LHCN-M2 (cell line): ENCODE measurements at regions not wholly inside any gene's neighbourhood (a gene's known extent, or its start where the extent isn't known, plus 50 kb on each side); places are given as distances from the start of the nearest gene placed in this dataset.
"Not testable (repeated sequence)": the region's sequence is repeated elsewhere in the genome, so short reads cannot be mapped to it uniquely, and the experiment has no call there.

ENCODE experiments used
- DNase-seq: peaks from one replicate; pipeline ENCODE4 v3.0.0-alpha.2; 2012; ENCODE audit warnings: low read depth

GRCh38 chr5:57642066-57642465 is 159.5 kb upstream of the ACTBL2 start:
- DNase-seq, result no peak

GRCh38 chr5:57635146-57635777 is 152.7 kb upstream of the ACTBL2 start:
- DNase-seq, result peak; percentile 3

- no peak for DNase-seq
Measured at GRCh38 chr5:57632937-57633336, 150.3 kb upstream of the ACTBL2 start.

GRCh38 chr5:57631139-57631538 is 148.5 kb upstream of the ACTBL2 start:
- not testable (repeated sequence) for DNase-seq

- no peak for DNase-seq
Measured at GRCh38 chr5:57627661-57628060, 145.1 kb upstream of the ACTBL2 start.

GRCh38 chr5:57626703-57627102 is 144.1 kb upstream of the ACTBL2 start:
- DNase-seq, result peak; percentile 54

- DNase-seq, result no peak
Measured at GRCh38 chr5:57621624-57622023, 139.0 kb upstream of the ACTBL2 start.

GRCh38 chr5:57618767-57619381 is 136.3 kb upstream of the ACTBL2 start:
- DNase-seq, result no peak

- DNase-seq, result no peak
Measured at GRCh38 chr5:57613741-57614140, 131.1 kb upstream of the ACTBL2 start.

GRCh38 chr5:57611177-57611576 is 128.6 kb upstream of the ACTBL2 start:
- no peak for DNase-seq

- no peak for DNase-seq
Measured at GRCh38 chr5:57608542-57608941, 125.9 kb upstream of the ACTBL2 start.

- DNase-seq, result no peak
Measured at GRCh38 chr5:57601996-57602395, 119.4 kb upstream of the ACTBL2 start.

GRCh38 chr5:57600321-57600720 is 117.7 kb upstream of the ACTBL2 start:
- DNase-seq, result peak; percentile 90

- peak; percentile 92 for DNase-seq
Measured at GRCh38 chr5:57598756-57599155, 116.1 kb upstream of the ACTBL2 start.

GRCh38 chr5:57598097-57598496 is 115.5 kb upstream of the ACTBL2 start:
- DNase-seq, result no peak

- DNase-seq, result no peak
Measured at GRCh38 chr5:57595523-57595991, 112.9 kb upstream of the ACTBL2 start.

- no peak for DNase-seq
Measured at GRCh38 chr5:57594436-57594835, 111.8 kb upstream of the ACTBL2 start.

GRCh38 chr5:57592236-57592635 is 109.6 kb upstream of the ACTBL2 start:
- no peak for DNase-seq

- DNase-seq, result no peak
Measured at GRCh38 chr5:57586649-57587048, 104.0 kb upstream of the ACTBL2 start.

GRCh38 chr5:57582578-57583070 is 100.0 kb upstream of the ACTBL2 start:
- DNase-seq, result no peak

GRCh38 chr5:57581772-57582171 is 99.2 kb upstream of the ACTBL2 start:
- DNase-seq, result no peak

GRCh38 chr5:57581222-57581621 is 98.6 kb upstream of the ACTBL2 start:
- no peak for DNase-seq

- no peak for DNase-seq
Measured at GRCh38 chr5:57577432-57578175, 95.0 kb upstream of the ACTBL2 start.
